GM23248 (cell line): ENCODE measurements at regions not wholly inside any gene's neighbourhood (a gene's known extent, or its start where the extent isn't known, plus 50 kb on each side); places are given as distances from the start of the nearest gene placed in this dataset.

Experiments
- DNase-seq: peaks from one replicate; pipeline ENCODE4 v3.0.0-alpha.2; 2015
- H2AFZ ChIP-seq: fragments of 200-600 bp; sonication (generic); 2 replicates; pipeline ENCODE4 v1.6.1; 2016; ENCODE audit warnings: antibody characterized with exemption
- H3F3A ChIP-seq: fragments of 200-600 bp; sonication (generic); 2 replicates; pipeline ENCODE4 v1.6.1; 2016; ENCODE audit warnings: mild to moderate bottlenecking, antibody characterized with exemption, mixed run types; ENCODE audit not compliant: insufficient read depth
- H3K27ac ChIP-seq: fragments of 200-600 bp; sonication (generic); 2 replicates; pipeline ENCODE4 v1.5.1; 2016; ENCODE audit warnings: mild to moderate bottlenecking
- H3K27me3 ChIP-seq: fragments of 200-600 bp; sonication (generic); replicated peaks from 2 replicates; pipeline ENCODE4 v1.6.1; 2016; ENCODE audit warnings: mild to moderate bottlenecking; ENCODE audit not compliant: insufficient read depth
- H3K36me3 ChIP-seq: fragments of 200-600 bp; sonication (generic); 2 replicates; pipeline ENCODE4 v1.6.1; 2016; ENCODE audit warnings: low read depth, mild to moderate bottlenecking
- H3K4me1 ChIP-seq: fragments of 200-600 bp; sonication (generic); 2 replicates; pipeline ENCODE4 v1.6.1; 2016; ENCODE audit warnings: mild to moderate bottlenecking; ENCODE audit not compliant: insufficient read depth
- H3K4me2 ChIP-seq: fragments of 200-600 bp; sonication (generic); one replicate; pipeline ENCODE4 v1.6.1; 2016; ENCODE audit warnings: mild to moderate bottlenecking; ENCODE audit not compliant: unreplicated experiment
- H3K4me3 ChIP-seq: fragments of 200-600 bp; sonication (generic); 2 replicates; pipeline ENCODE4 v1.5.1; 2016; ENCODE audit warnings: mild to moderate bottlenecking
- H3K79me2 ChIP-seq: fragments of 200-600 bp; sonication (generic); 2 replicates; pipeline ENCODE4 v1.6.1; 2016; ENCODE audit warnings: mild to moderate bottlenecking; ENCODE audit not compliant: insufficient read depth
- H3K9ac ChIP-seq: fragments of 200-600 bp; sonication (generic); 2 replicates; pipeline ENCODE4 v1.6.1; 2016; ENCODE audit warnings: mild to moderate bottlenecking
- H3K9me2 ChIP-seq: fragments of 200-600 bp; sonication (generic); 2 replicates; pipeline ENCODE4 v1.6.1; 2016; ENCODE audit warnings: mixed run types, mild to moderate bottlenecking, moderate library complexity; ENCODE audit not compliant: insufficient read depth
- H3K9me3 ChIP-seq: fragments of 200-600 bp; sonication (generic); one replicate; pipeline ENCODE4 v1.6.1; 2017; ENCODE audit warnings: low read depth
- H4K20me1 ChIP-seq: fragments of 200-600 bp; sonication (generic); 2 replicates; pipeline ENCODE4 v1.6.0; 2016; ENCODE audit not compliant: insufficient read depth
- EZH2 ChIP-seq: fragments of 200-600 bp; sonication (generic); IDR thresholded peaks from 2 replicates; pipeline ENCODE4 v1.6.1; 2018; ENCODE audit warnings: antibody characterized with exemption, mild to moderate bottlenecking; ENCODE audit not compliant: insufficient read depth, poor library complexity, severe bottlenecking
- EZH2phosphoT487 ChIP-seq: fragments of 200-600 bp; sonication (generic); IDR thresholded peaks from 2 replicates; pipeline ENCODE4 v1.6.1; 2018; ENCODE audit warnings: antibody characterized with exemption, moderate library complexity, mild to moderate bottlenecking, low read depth; ENCODE audit not compliant: insufficient read depth
- WGBS, 2 experiments: methylation state at CpG; one replicate each; pipeline ENCODE4 v1.1.6; 2015 to 2017; ENCODE audit warnings: low lambda C conversion rate in 2 of 2, low coverage in 1 of 2; ENCODE audit errors: missing lambda C conversion rate in 2 of 2; 5-methylcytosine and 5-hydroxymethylcytosine counted together
- in situ Hi-C: fragments of 300-500 bp; cut with MboI; formaldehyde crosslinking; loops from 2 replicates; pipeline ENCODE4 v1.15.0; 2020

DNA sequence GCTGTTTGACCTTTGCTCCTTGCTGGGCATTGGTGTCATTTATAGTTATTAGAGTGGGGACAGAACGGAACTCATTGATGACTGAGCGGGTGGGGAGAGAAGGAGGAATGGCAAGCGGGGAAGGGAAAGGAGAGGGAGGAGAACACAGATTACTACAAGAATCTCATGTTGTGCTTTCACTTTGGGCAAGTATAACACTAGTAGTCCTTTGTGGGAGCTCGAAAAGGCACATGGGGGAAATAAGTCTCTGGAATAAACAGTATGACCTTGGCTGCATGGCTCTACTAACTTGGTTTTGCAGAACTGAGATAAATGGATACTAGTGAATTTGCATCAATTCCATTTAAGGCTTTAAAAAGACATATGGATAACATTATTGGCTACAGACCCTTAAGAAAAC is 161.7 kb upstream of the NABP1 start:
- in situ Hi-C loops = no loop called here
- WGBS, 2 experiments = 80 to 83% methylated on average over 4 of the region's 4 CpGs
- no peak for DNase-seq

DNA sequence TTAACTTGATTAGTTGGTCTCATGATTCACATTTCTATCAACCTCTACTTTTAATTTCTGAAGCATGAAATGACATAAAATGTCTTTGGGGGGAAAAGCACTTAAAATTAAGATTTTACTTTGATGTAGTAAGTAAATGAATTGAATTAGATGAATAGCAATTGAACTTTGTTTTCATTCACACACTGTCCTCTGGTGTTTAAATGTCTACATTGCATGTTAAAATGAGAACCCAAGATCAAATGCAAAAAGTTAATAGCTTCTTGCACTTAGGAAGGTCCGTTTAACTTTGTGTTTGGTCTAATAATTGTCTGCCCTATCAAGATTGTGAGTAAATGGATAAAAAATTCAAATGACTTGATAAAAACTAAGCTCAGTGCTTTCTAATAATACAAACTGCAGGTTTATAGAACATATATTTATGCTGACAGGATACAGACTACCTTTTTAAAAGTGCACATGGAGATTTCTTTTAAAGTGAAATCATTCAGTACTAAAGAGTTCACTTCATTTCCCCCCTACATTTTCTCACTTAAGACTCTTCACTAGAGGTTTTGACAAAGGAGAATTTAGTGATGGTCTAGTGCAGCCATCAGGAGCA is 156.2 kb upstream of the NABP1 start:
- Histone ChIP-seq H3K9ac (no peak overlapping the region), H3F3A (no peaks in the 10 kb centered on the region), H3K9me2 (no peaks in the 10 kb centered on the region), H3K4me3 (no peak overlapping the region), H3K36me3 (no peaks in the 10 kb centered on the region), H3K27me3 (no peaks in the 10 kb centered on the region), H3K4me2 (no peak overlapping the region), H3K79me2 (no peaks in the 10 kb centered on the region), H4K20me1 (no peaks in the 10 kb centered on the region), H3K9me3 (no peaks in the 10 kb centered on the region), H3K27ac (no peak overlapping the region), H2AFZ (no peak overlapping the region), H3K4me1 (no peaks in the 10 kb centered on the region)
- TF ChIP-seq EZH2 (no peak), EZH2phosphoT487 (no peak)
- DNase-seq = peak; percentile 52
- WGBS, 2 experiments = 0 to 2% methylated on average over 1 of the region's 1 CpG
- in situ Hi-C loops = no loop called here

More for the DNA sequence above, 161.7 kb upstream of the NABP1 start:
- H3F3A ChIP-seq = no peaks in the 10 kb centered on the region
- H2AFZ ChIP-seq = no peak overlapping the region
- no peaks in the 10 kb centered on the region for H3K79me2 ChIP-seq
- no peaks in the 10 kb centered on the region for H3K9me3 ChIP-seq
- H3K9me2 ChIP-seq = no peaks in the 10 kb centered on the region
- no peak overlapping the region for H3K4me2 ChIP-seq
- no peaks in the 10 kb centered on the region for H3K36me3 ChIP-seq
- TF ChIP-seq EZH2 = no peak
- TF ChIP-seq EZH2phosphoT487 = no peak
- H3K9ac ChIP-seq = no peak overlapping the region
- H3K4me1 ChIP-seq = no peaks in the 10 kb centered on the region
- H3K27me3 ChIP-seq = no peaks in the 10 kb centered on the region
- no peak overlapping the region for H3K4me3 ChIP-seq
- H3K27ac ChIP-seq = no peak overlapping the region
- no peaks in the 10 kb centered on the region for H4K20me1 ChIP-seq

- WGBS, 2 experiments = 86 to 87% methylated on average over 7 of the region's 7 CpGs
- Histone ChIP-seq H3F3A (no peaks in the 10 kb centered on the region), H3K27ac (no peak overlapping the region), H3K9ac (no peak overlapping the region), H3K79me2 (no peaks in the 10 kb centered on the region), H3K9me2 (no peaks in the 10 kb centered on the region), H4K20me1 (no peaks in the 10 kb centered on the region), H3K36me3 (no peaks in the 10 kb centered on the region), H3K4me1 (no peaks in the 10 kb centered on the region), H3K4me2 (no peak overlapping the region), H3K4me3 (no peak overlapping the region), H3K27me3 (no peaks in the 10 kb centered on the region), H2AFZ (no peak overlapping the region), H3K9me3 (no peaks in the 10 kb centered on the region)
- in situ Hi-C loops = no loop called here
- TF ChIP-seq EZH2phosphoT487 = no peak
- no peak for TF ChIP-seq EZH2
- no peak for DNase-seq
Measured at GRCh38 chr2:191522478-191523120, 155.3 kb upstream of the NABP1 start.

DNA sequence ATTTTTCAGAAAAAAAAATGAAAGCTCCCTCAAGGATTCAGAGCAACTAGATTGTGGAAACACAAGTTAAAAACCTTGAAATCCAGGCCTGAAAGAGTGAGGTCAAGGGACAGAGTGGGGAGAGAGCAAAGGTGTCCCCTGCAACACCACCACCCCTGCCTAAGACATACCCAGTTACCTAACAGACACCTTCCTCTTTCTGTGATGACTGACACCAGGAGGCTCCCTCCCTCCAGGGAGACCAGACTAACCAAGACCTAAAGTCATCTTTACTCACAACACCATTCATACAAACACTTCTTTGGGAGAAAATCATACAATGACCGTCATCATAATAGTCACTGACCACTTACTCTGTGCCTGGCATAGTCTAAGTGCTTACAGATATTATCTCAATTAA is 151.8 kb upstream of the NABP1 start:
- H3K79me2 ChIP-seq = no peaks in the 10 kb centered on the region
- in situ Hi-C loops = no loop called here
- DNase-seq = no peak

More for the DNA sequence above, 151.8 kb upstream of the NABP1 start:
- Histone ChIP-seq H4K20me1 (no peaks in the 10 kb centered on the region), H3K4me2 (no peak overlapping the region), H3K9ac (no peak overlapping the region), H3K9me3 (no peaks in the 10 kb centered on the region), H3K4me1 (no peaks in the 10 kb centered on the region), H3K36me3 (no peaks in the 10 kb centered on the region), H3K27me3 (no peaks in the 10 kb centered on the region), H3K4me3 (no peak overlapping the region), H3F3A (no peaks in the 10 kb centered on the region), H3K9me2 (no peaks in the 10 kb centered on the region), H2AFZ (no peak overlapping the region), H3K27ac (no peak overlapping the region)
- no peak for TF ChIP-seq EZH2
- whole genome bisulfite sequencing, 2 experiments = 97 to 100% methylated on average over 1 of the region's 1 CpG
